GM12874 (cell line): ENCODE measurements at regions not wholly inside any gene's neighbourhood (a gene's known extent, or its start where the extent isn't known, plus 50 kb on each side); places are given as distances from the start of the nearest gene placed in this dataset.

ENCODE experiments used
- CTCF ChIP-seq: IDR thresholded peaks from 2 replicates; pipeline ENCODE4 v1.5.1; 2011; ENCODE audit warnings: low read depth, mild to moderate bottlenecking, control low read depth, low read length, moderate library complexity; ENCODE audit not compliant: insufficient read depth

DNA sequence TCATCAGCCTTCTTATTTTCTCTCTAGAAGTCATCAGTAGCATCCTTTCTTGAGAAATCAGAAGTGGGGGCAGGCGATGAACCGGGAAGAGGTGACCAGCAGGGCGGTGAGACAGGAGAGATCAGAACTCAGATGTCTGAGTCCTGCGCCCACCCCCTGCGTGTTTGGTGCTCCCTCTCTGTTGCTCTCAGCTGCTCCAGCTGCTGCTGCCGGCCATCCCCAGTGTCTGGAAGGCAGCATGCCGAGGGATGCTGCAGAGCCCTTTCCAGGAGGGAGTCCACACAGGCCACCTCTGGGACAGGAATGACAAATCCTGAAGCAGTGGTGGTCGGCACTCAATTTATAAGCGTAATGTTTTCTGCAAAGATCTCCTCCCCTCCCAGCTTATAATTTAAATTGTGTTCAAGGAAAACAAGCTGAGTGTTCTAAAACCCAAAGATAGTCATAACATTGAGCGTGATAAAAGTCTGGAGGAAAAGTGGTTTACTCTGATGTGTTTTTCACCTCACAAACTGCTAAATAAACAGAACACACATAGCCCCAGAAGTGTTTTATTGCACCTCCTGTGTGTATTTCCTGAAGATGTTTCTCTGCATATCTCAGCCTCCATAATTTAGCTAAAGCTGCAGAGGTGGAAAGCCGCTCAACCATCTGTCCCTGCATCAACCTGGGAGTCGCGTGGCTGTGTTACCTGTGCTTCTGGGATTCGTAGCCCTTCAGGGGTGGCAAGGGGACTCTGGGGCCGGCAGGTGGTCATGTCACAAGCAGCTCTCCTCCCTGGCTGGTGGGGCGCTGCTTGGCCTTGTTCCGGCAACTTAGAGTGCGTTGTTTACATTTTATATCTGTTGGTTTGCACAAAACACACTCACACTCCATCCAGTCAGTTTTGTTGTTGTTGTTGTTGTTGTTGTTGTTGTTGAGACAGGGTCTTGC is 191.2 kb downstream of the USP12 start:
- no peak for TF ChIP-seq CTCF

DNA sequence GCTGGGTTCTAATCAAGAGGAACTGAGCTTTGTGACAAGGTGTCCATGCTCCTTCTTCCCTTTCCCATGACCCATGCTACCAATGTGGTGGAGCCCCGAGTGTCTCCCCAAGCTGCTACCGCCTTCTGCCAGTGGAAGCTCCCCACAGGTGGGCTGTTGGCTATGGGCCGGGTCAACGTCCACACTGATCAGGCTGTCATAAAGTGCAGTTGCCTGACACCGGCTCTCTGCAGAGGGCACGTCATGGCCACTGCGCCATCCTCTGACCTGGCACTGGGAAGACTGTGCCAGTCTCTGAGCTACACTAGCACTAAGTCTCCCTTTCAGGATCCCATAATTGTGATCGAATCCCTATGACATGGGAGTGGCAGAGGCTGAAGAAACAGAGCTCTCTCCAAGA is 192.3 kb downstream of the USP12 start:
- no peak for TF ChIP-seq CTCF

GRCh38 chr13:26978081-26978860 is 193.3 kb downstream of the USP12 start:
- no peak for TF ChIP-seq CTCF

DNA sequence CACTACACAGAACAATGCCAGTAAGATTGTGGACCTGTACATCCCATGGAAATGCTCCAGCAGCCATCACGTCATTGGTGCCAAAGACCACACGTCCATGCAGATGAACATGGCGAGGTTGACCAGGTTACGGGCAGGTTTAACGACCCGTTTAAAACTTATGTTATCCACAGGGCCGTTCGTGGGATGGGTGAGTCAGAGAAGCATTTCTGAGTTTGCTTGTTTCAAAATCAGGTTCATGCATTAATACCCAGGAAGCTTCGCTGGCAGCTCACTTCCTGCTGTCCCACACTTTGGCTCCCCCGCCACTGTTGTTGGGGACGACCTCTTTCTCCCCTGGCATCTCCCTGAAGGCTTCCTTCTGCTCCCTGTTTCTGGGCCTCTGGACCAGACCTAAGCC is 194.1 kb downstream of the USP12 start:
- no peak for TF ChIP-seq CTCF

DNA sequence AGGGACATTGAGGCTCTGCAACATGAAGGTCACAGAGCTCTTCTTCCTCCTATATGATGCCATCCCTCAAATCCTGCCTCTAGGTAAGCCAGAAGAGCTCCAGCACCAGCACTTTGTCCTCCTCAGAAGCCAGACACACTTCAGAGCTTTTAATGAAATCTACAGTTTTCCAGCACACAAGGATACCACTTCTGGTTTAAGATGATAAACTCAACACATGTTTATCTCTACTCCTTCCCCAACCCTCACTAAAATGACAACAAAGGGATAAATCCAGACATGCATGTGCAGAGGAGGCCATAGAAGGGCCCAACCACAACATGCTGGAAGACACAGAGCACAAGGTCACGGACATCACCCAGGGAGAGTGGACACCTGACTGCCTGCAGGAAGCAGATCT is 195.3 kb downstream of the USP12 start:
- no peak for TF ChIP-seq CTCF

DNA sequence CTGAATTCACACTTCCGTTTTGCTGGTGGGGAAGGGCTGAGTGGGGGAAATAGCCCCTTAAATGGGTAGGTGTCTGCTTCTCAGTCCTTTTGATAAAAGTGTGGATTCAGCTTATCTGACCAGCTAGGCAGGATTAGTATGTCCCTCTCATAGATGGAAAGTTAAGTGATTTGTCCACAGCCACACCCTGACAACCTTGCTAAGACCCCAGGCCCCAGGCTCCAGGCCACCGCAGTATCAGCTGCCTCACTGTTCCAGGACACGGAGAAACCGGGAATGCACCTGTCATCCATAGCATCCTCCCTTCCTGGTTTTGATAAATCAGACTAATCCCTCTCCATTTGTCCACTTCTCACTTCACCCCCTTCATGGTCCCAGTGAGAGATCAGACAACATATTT is 197.7 kb downstream of the USP12 start:
- TF ChIP-seq CTCF: no peak

- TF ChIP-seq CTCF: no peak
These were observed 198.3 kb downstream of the USP12 start for GRCh38 chr13:26973295-26973694.
